Breast epithelium (tissue), 4 donors: ENCODE measurements at regions not wholly inside any gene's neighbourhood (a gene's known extent, or its start where the extent isn't known, plus 50 kb on each side); places are given as distances from the start of the nearest gene placed in this dataset.

Experiments
- DNase-seq, 2 donors: peaks; one replicate each; pipeline ENCODE4 v3.0.0-alpha.2; 2019; ENCODE audit warnings: low spot score in 2 of 2
- H3K27ac ChIP-seq, 2 donors: fragments of 200-600 bp; sonication (generic) in 1 of 2; one replicate each; pipeline ENCODE4 v1.5.1; 2016 to 2019; ENCODE audit warnings: mild to moderate bottlenecking in 1 of 2
- H3K27me3 ChIP-seq, 2 donors: fragments of 200-600 bp; sonication (generic) in 1 of 2; one replicate each; pipeline versions ENCODE4 v1.5.1 to v1.6.0; 2017 to 2019; ENCODE audit warnings: control low read depth in 1 of 2, mild to moderate bottlenecking in 1 of 2
- H3K36me3 ChIP-seq: fragments of 200-600 bp; one replicate; pipeline ENCODE4 v1.5.1; 2019
- H3K4me1 ChIP-seq, 2 donors: fragments of 200-600 bp; sonication (generic); one replicate each; pipeline ENCODE4 v1.5.1; 2016 to 2019; ENCODE audit warnings: control low read depth in 1 of 2
- H3K4me3 ChIP-seq, 3 donors: fragments of 200-600 bp; sonication (generic); 1 replicate in 2 of 3; 2 replicates in 1 of 3; pipeline ENCODE4 v1.5.1; 2016 to 2019; ENCODE audit warnings: mild to moderate bottlenecking in 3 of 3, moderate library complexity in 2 of 3
- H3K9me3 ChIP-seq, 2 donors: fragments of 200-600 bp; sonication (generic) in 1 of 2; one replicate each; pipeline ENCODE4 v1.5.1; 2016 to 2019; ENCODE audit warnings: control low read depth in 1 of 2
- CTCF ChIP-seq, 3 donors: fragments of 450-650 bp; IDR thresholded peaks; one replicate each; pipeline ENCODE4 v1.5.1; 2016 to 2017; ENCODE audit warnings: antibody characterized with exemption in 3 of 3, mild to moderate bottlenecking in 3 of 3, moderate library complexity in 3 of 3
- POLR2A ChIP-seq: fragments of 450-650 bp; IDR thresholded peaks from one replicate; pipeline ENCODE4 v1.6.1; 2016; ENCODE audit warnings: antibody characterized with exemption, mild to moderate bottlenecking, moderate library complexity
- POLR2AphosphoS5 ChIP-seq, 3 donors: sonication (generic); formaldehyde crosslinking; IDR thresholded peaks; one replicate each; pipeline ENCODE4 v1.6.1; 2017; ENCODE audit warnings: antibody characterized with exemption in 3 of 3
- intact Hi-C: fragments of 100-400 bp; cut with DNase I; formaldehyde crosslinking; loops from one replicate; pipeline ENCODE4 v1.15.1; 2023; ENCODE audit warnings: low total_unique reads

GRCh38 chrX:25537699-25538098 lies 521.9 kb upstream of the ARX start:
- no peak for TF ChIP-seq POLR2A
- no peak for TF ChIP-seq POLR2AphosphoS5 (IDR thresholded peaks at IDR 0.05)
- TF ChIP-seq CTCF (IDR thresholded peaks at IDR 0.05), result no peak
- Histone ChIP-seq H3K4me1 (no peaks in the 10 kb centered on the region), H3K27me3 (peaks cover 0 to 10% of the 10 kb centered on the region in 2 donors), H3K27ac (no peak overlapping the region), H3K4me3 (no peak overlapping the region), H3K9me3 (no peaks in the 10 kb centered on the region), H3K36me3 (no peaks in the 10 kb centered on the region)
- DNase-seq, result no peak
- intact Hi-C loops, result no loop called here

- H3K27me3 ChIP-seq, result peaks cover 0 to 11% of the 10 kb centered on the region in 2 donors
- H3K36me3 ChIP-seq, result no peaks in the 10 kb centered on the region
- no peak overlapping the region for H3K27ac ChIP-seq
- H3K4me3 ChIP-seq, result no peak overlapping the region
- H3K4me1 ChIP-seq, result no peaks in the 10 kb centered on the region
- DNase-seq, result no peak
- H3K9me3 ChIP-seq, result no peaks in the 10 kb centered on the region
- intact Hi-C loops, result no loop called here
- no peak for TF ChIP-seq POLR2AphosphoS5 (IDR thresholded peaks at IDR 0.05)
- TF ChIP-seq POLR2A, result no peak
Observed at GRCh38 chrX:25544641-25545040, 528.9 kb upstream of the ARX start.

GRCh38 chrX:25548811-25549210 lies 533.0 kb upstream of the ARX start:
- DNase-seq, result no peak
- Histone ChIP-seq H3K27ac (no peak overlapping the region), H3K36me3 (no peaks in the 10 kb centered on the region), H3K27me3 (peaks cover 0 to 10% of the 10 kb centered on the region in 2 donors), H3K4me1 (no peaks in the 10 kb centered on the region), H3K9me3 (no peaks in the 10 kb centered on the region), H3K4me3 (no peak overlapping the region)
- TF ChIP-seq CTCF (IDR thresholded peaks at IDR 0.05), result no peak
- TF ChIP-seq POLR2AphosphoS5 (IDR thresholded peaks at IDR 0.05), result no peak
- TF ChIP-seq POLR2A, result no peak
- intact Hi-C loops, result no loop called here

GRCh38 chrX:25555521-25555920 lies 539.8 kb upstream of the ARX start:
- intact Hi-C loops, result no loop called here
- Histone ChIP-seq H3K27ac (no peak overlapping the region), H3K27me3 (peaks cover 0 to 20% of the 10 kb centered on the region in 2 donors), H3K36me3 (no peaks in the 10 kb centered on the region), H3K9me3 (no peaks in the 10 kb centered on the region), H3K4me3 (no peak overlapping the region), H3K4me1 (no peaks in the 10 kb centered on the region)
- DNase-seq, result no peak
- TF ChIP-seq POLR2AphosphoS5 (IDR thresholded peaks at IDR 0.05) (no peak), CTCF (IDR thresholded peaks at IDR 0.05) (no peak), POLR2A (no peak)

DNA sequence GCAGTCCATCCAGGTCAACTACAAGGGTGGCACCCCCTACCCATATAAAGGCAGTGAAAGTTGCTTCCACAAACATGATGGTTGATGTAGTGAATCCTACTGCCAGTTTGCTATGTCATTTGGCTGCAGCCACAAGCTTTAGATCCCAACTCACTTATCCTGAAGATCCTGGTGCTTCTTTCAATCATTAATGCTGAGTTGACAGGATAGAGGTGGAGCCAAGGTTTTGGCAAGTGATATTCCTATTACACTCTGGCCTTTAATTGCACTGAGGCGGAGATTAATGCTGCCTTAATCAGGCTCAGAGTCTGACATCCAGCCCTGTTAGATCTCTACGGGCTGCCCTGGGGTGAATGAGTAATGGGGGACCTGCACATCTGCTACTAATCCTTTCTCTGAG lies 542.4 kb upstream of the ARX start:
- no peaks in the 10 kb centered on the region for H3K9me3 ChIP-seq
- H3K27ac ChIP-seq, result no peak overlapping the region
- no peak for DNase-seq
- H3K4me1 ChIP-seq, result no peaks in the 10 kb centered on the region
- H3K36me3 ChIP-seq, result no peaks in the 10 kb centered on the region
- H3K27me3 ChIP-seq, result peaks cover 0 to 20% of the 10 kb centered on the region in 2 donors
- intact Hi-C loops, result no loop called here
- no peak for TF ChIP-seq POLR2AphosphoS5 (IDR thresholded peaks at IDR 0.05)
- TF ChIP-seq POLR2A, result no peak
- no peak for TF ChIP-seq CTCF (IDR thresholded peaks at IDR 0.05)
- no peak overlapping the region for H3K4me3 ChIP-seq

- H3K27me3 ChIP-seq, result peaks cover 0 to 9% of the 10 kb centered on the region in 2 donors
- DNase-seq, result no peak
- H3K36me3 ChIP-seq, result no peaks in the 10 kb centered on the region
- no peak overlapping the region for H3K4me3 ChIP-seq
- TF ChIP-seq POLR2AphosphoS5 (IDR thresholded peaks at IDR 0.05), result no peak
- TF ChIP-seq CTCF (IDR thresholded peaks at IDR 0.05), result no peak
- no peak for TF ChIP-seq POLR2A
- intact Hi-C loops, result no loop called here
- no peaks in the 10 kb centered on the region for H3K4me1 ChIP-seq
- no peaks in the 10 kb centered on the region for H3K9me3 ChIP-seq
- no peak overlapping the region for H3K27ac ChIP-seq
Observed at GRCh38 chrX:25561190-25561589, 545.4 kb upstream of the ARX start.
